ENCODE measurements at regions not wholly inside any gene's neighbourhood (a gene's known extent, or its start where the extent isn't known, plus 50 kb on each side); places are given as distances from the start of the nearest gene placed in this dataset.

- TF ChIP-seq, protein P1, sequence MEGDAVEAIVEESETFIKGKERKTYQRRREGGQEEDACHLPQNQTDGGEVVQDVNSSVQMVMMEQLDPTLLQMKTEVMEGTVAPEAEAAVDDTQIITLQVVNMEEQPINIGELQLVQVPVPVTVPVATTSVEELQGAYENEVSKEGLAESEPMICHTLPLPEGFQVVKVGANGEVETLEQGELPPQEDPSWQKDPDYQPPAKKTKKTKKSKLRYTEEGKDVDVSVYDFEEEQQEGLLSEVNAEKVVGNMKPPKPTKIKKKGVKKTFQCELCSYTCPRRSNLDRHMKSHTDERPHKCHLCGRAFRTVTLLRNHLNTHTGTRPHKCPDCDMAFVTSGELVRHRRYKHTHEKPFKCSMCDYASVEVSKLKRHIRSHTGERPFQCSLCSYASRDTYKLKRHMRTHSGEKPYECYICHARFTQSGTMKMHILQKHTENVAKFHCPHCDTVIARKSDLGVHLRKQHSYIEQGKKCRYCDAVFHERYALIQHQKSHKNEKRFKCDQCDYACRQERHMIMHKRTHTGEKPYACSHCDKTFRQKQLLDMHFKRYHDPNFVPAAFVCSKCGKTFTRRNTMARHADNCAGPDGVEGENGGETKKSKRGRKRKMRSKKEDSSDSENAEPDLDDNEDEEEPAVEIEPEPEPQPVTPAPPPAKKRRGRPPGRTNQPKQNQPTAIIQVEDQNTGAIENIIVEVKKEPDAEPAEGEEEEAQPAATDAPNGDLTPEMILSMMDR (IDR thresholded peaks at IDR 0.05): no peak
- TF ChIP-seq POLR2A (IDR thresholded peaks at IDR 0.05): no peak
These were observed 183.1 kb downstream of the SHQ1 start for GRCh38 chr3:72665103-72665502.

Data from right lobe of liver (tissue), 4 donors.